ENCODE measurements at regions not wholly inside any gene's neighbourhood (a gene's known extent, or its start where the extent isn't known, plus 50 kb on each side); places are given as distances from the start of the nearest gene placed in this dataset.

GRCh38 chr2:205911306-205911705 is 174.7 kb downstream of the INO80D start:
- H3K9me3 ChIP-seq (replicated peaks in 1 of 3): no peaks in the 10 kb centered on the region
- H3K4me3 ChIP-seq: no peak overlapping the region
- no peak overlapping the region for H3K27ac ChIP-seq
- no peak for TF ChIP-seq CTCF (IDR thresholded peaks at IDR 0.05)
- no peak for TF ChIP-seq POLR2A (IDR thresholded peaks at IDR 0.05)
- 89 to 96% (median 93%) methylated on average over 2 of the region's 2 CpGs for WGBS, 4 donors
- peaks cover 10% of the 10 kb centered on the region for H3K27me3 ChIP-seq
- no peak for DNase-seq
- intact Hi-C loops (cut with DNase I): no loop called here
- no peaks in the 10 kb centered on the region for H3K4me1 ChIP-seq (replicated peaks in 1 of 2)
- no peaks in the 10 kb centered on the region for H3K36me3 ChIP-seq (replicated peaks in 1 of 2)

- H3K4me3 ChIP-seq: no peak overlapping the region
- intact Hi-C loops (cut with DNase I): no loop called here
- WGBS, 4 donors: 82 to 93% (median 86%) methylated on average over 6 of the region's 6 CpGs
Observed at GRCh38 chr2:205909184-205909572, 176.8 kb downstream of the INO80D start.

GRCh38 chr2:205908212-205909183 is 177.5 kb downstream of the INO80D start:
- no peak overlapping the region for H3K4me3 ChIP-seq
- H3K36me3 ChIP-seq (replicated peaks in 1 of 2): no peaks in the 10 kb centered on the region
- peaks cover 10% of the 10 kb centered on the region for H3K27me3 ChIP-seq
- no peak for DNase-seq
- H3K4me1 ChIP-seq (replicated peaks in 1 of 2): no peaks in the 10 kb centered on the region
- H3K9me3 ChIP-seq (replicated peaks in 1 of 3): no peaks in the 10 kb centered on the region
- TF ChIP-seq POLR2A (IDR thresholded peaks at IDR 0.05) (no peak), CTCF (IDR thresholded peaks at IDR 0.05) (no peak)
- 79 to 87% (median 82%) methylated on average over 16 of the region's 16 CpGs for WGBS, 4 donors
- no peak overlapping the region for H3K27ac ChIP-seq
- intact Hi-C loops (cut with DNase I): no loop called here

More at GRCh38 chr2:205909184-205909572, 176.8 kb downstream of the INO80D start:
- H3K36me3 ChIP-seq (replicated peaks in 1 of 2): no peaks in the 10 kb centered on the region
- no peak overlapping the region for H3K27ac ChIP-seq
- no peaks in the 10 kb centered on the region for H3K4me1 ChIP-seq (replicated peaks in 1 of 2)
- H3K9me3 ChIP-seq (replicated peaks in 1 of 3): no peaks in the 10 kb centered on the region
- no peak for DNase-seq
- TF ChIP-seq CTCF (IDR thresholded peaks at IDR 0.05) (no peak), POLR2A (IDR thresholded peaks at IDR 0.05) (no peak)
- H3K27me3 ChIP-seq: peaks cover 10% of the 10 kb centered on the region

GRCh38 chr2:205906419-205906818 is 179.6 kb downstream of the INO80D start:
- Histone ChIP-seq H3K9me3 (replicated peaks in 1 of 3) (no peaks in the 10 kb centered on the region), H3K4me3 (no peak overlapping the region), H3K36me3 (replicated peaks in 1 of 2) (no peaks in the 10 kb centered on the region), H3K4me1 (replicated peaks in 1 of 2) (peaks cover 0 to 7% of the 10 kb centered on the region in 2 donors), H3K27ac (no peak overlapping the region), H3K27me3 (peaks cover 10% of the 10 kb centered on the region)
- TF ChIP-seq CTCF (IDR thresholded peaks at IDR 0.05) (no peak), POLR2A (IDR thresholded peaks at IDR 0.05) (no peak)
- intact Hi-C loops (cut with DNase I): no loop called here
- DNase-seq: no peak
- WGBS, 4 donors: 89 to 93% (median 92%) methylated on average over 7 of the region's 7 CpGs
